Lower leg skin (tissue), 4 donors: ENCODE measurements at regions not wholly inside any gene's neighbourhood (a gene's known extent, or its start where the extent isn't known, plus 50 kb on each side); places are given as distances from the start of the nearest gene placed in this dataset.

Source experiments
- DNase-seq, 2 donors: peaks; one replicate each; pipeline ENCODE4 v3.0.0-alpha.2; 2019; ENCODE audit warnings: low spot score in 2 of 2
- H3K4me3 ChIP-seq: fragments of 200-600 bp; sonication (generic); 2 replicates; pipeline ENCODE4 v1.5.1; 2017; ENCODE audit warnings: mild to moderate bottlenecking, low read depth; ENCODE audit not compliant: poor library complexity, severe bottlenecking
- CTCF ChIP-seq, 3 donors: fragments of 450-650 bp; IDR thresholded peaks; one replicate each; pipeline ENCODE4 v1.5.1; 2016; ENCODE audit warnings: antibody characterized with exemption in 3 of 3, mild to moderate bottlenecking in 3 of 3, moderate library complexity in 2 of 3
- POLR2A ChIP-seq, 2 donors: fragments of 450-650 bp; IDR thresholded peaks; one replicate each; pipeline ENCODE4 v1.6.1; 2016 to 2017; ENCODE audit warnings: antibody characterized with exemption in 2 of 2, mild to moderate bottlenecking in 1 of 2, moderate library complexity in 1 of 2
- WGBS, 2 donors: methylation state at CpG; one replicate each; pipeline ENCODE4 v1.1.5; 2018; 5-methylcytosine and 5-hydroxymethylcytosine counted together
- intact Hi-C: fragments of 100-400 bp; cut with DNase I; formaldehyde crosslinking; loops from one replicate; pipeline ENCODE4 v1.15.0; 2023; ENCODE audit warnings: low total_unique reads

- intact Hi-C loops: no loop called here
- H3K4me3 ChIP-seq: no peak overlapping the region
- no peak for TF ChIP-seq CTCF (IDR thresholded peaks at IDR 0.05)
- TF ChIP-seq POLR2A (IDR thresholded peaks at IDR 0.05): no peak
- DNase-seq: no peak
- 96 to 97% methylated on average over 29 of the region's 32 CpGs for WGBS, 2 donors
These were observed 179.4 kb upstream of the FN1 start for GRCh38 chr2:215615067-215615802.

- intact Hi-C loops: no loop called here
- 93 to 95% methylated on average over 7 of the region's 7 CpGs for WGBS, 2 donors
- DNase-seq: no peak
- TF ChIP-seq CTCF (IDR thresholded peaks at IDR 0.05) (no peak), POLR2A (IDR thresholded peaks at IDR 0.05) (no peak)
- no peak overlapping the region for H3K4me3 ChIP-seq
These were observed 178.4 kb upstream of the FN1 start for GRCh38 chr2:215614296-215614695.

- H3K4me3 ChIP-seq: no peak overlapping the region
- no peak for TF ChIP-seq CTCF (IDR thresholded peaks at IDR 0.05)
- no peak for TF ChIP-seq POLR2A (IDR thresholded peaks at IDR 0.05)
- intact Hi-C loops: no loop called here
- 85 to 93% methylated on average over 6 of the region's 6 CpGs for WGBS, 2 donors
- no peak for DNase-seq
These were observed 178.0 kb upstream of the FN1 start for GRCh38 chr2:215613888-215614287.

- WGBS, 2 donors: 81 to 85% methylated on average over 8 of the region's 8 CpGs
- DNase-seq: no peak
- intact Hi-C loops: no loop called here
- TF ChIP-seq POLR2A (IDR thresholded peaks at IDR 0.05): no peak
- TF ChIP-seq CTCF (IDR thresholded peaks at IDR 0.05): no peak
- no peak overlapping the region for H3K4me3 ChIP-seq
These were observed 177.4 kb upstream of the FN1 start for GRCh38 chr2:215613280-215613679.

- intact Hi-C loops: no loop called here
- DNase-seq: no peak
- no peak overlapping the region for H3K4me3 ChIP-seq
- 86 to 90% methylated on average over 2 of the region's 2 CpGs for WGBS, 2 donors
- no peak for TF ChIP-seq CTCF (IDR thresholded peaks at IDR 0.05)
- TF ChIP-seq POLR2A (IDR thresholded peaks at IDR 0.05): no peak
These were observed 176.9 kb upstream of the FN1 start for GRCh38 chr2:215612786-215613185.
